Umbilical cord (tissue), 1 donor: ENCODE measurements at regions not wholly inside any gene's neighbourhood (a gene's known extent, or its start where the extent isn't known, plus 50 kb on each side); places are given as distances from the start of the nearest gene placed in this dataset.
"Not testable (repeated sequence)": the region's sequence is repeated elsewhere in the genome, so short reads cannot be mapped to it uniquely, and the experiment has no call there.

ENCODE experiments used
- DNase-seq: peaks from one replicate; pipeline ENCODE4 v3.0.0-alpha.2; 2015; ENCODE audit warnings: low spot score

DNA sequence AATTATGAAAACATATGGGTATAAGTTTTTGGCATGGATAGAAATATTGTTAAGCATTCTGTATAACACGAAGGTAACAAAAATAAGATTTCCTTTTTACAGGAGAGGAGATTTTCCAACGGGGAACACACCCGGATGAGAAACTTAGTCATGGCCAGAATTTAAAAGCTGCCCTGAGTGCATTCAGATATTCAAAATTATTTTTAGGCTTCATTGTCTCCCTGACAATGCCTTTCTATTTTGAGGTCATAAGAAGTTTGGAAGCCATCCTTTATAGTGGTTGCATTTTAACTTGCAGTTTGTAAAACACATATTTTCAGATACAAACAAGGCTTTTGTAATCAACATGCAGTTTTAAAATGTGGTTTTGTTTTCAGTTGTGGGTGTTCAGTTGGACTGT, 357.5 kb upstream of the FAM47C start:
- DNase-seq: no peak

DNA sequence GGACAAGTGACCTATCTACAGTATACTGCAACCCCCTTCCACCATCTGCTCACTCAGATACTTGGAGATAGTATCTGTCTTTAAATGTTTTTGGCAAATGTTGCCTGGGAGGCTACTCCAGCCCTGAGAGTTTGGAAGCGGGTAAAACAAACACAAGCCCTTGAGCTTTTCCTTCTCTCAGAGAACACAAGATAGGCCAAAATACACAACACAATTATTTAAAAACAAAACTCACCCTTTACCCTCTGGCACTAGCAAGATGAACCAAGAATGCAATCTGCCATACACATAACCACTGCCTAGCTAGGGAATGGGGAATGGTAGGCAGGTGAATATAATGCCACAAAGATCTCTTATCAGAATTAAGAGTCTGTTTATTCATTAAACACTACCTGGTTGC, 324.7 kb upstream of the FAM47C start:
- no peak for DNase-seq

DNA sequence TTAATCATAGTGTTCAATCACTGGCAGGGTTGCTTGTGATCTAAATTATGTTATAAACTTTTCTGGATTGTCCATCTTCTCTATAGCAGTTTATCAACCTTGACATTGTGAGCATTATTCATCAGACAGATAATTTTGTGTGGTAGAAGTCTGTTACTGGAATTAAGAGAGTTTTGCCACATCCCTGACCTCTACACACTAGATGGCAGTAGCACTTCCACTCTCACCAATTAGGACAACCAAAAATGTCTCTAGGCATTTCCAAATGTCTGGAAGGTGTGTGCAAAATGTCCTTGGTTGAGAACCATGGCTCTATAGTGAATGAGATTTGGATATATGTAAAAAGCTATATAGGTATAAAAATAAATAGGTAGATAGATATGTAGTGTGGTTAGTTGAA, 324.1 kb upstream of the FAM47C start:
- DNase-seq: no peak

DNA sequence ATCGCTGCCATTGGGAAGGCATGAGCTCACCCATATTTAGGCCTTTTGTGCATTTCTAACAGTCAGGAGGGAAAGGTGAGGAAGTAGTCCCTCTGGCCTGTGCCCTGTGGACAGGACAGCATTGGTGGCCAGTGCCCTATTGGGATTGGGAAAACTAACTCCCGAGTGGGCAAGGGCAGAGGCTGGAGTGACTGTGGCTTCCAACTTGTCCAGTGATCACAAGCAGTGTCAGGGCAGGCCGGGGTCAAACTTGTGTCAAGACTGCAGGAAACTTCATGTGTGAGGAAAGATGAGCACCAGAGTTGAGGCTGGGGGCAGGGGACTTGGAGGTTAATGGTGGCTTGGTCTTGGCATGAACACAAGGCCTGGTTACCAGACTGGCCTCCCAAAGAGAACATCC, 286.2 kb upstream of the FAM47C start:
- no peak for DNase-seq

DNA sequence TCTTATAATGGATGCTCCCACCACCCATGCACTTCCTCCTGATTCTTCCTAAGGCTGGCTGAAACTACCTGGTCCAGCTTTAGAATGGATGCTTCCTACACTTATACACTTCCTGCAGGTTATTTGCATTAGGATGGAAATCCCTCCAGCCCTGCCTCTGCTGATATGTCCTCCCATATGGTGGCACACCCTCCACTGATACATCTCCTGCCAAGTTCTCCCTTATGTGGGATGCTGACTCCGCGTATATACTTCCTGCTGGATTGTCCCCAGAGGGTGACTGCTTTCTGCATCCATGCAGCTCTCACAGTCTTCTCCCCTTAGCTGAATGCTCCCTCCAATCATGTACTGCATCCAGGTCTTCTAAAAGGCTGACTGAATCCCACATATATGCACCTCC, 254.6 kb upstream of the FAM47C start:
- no peak for DNase-seq

DNA sequence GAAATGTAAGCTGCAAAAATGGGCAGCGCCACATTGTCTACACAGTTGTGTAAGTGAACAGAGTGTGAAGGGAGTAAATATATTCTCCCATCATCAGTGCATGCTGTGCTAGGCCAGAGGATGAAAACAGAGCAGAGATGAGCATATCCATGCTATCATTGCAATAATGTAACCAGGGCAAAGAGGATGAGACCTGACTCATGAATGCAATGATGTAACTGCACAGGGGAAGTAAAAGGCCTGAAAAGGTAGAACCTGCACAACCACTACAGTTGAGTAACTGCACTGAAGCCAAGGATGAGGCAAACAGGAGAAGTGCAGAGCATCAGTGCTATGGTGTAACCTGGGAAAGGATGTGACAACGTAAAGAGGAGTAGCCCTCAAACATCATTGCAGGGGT, 220.4 kb upstream of the FAM47C start:
- no peak for DNase-seq

DNA sequence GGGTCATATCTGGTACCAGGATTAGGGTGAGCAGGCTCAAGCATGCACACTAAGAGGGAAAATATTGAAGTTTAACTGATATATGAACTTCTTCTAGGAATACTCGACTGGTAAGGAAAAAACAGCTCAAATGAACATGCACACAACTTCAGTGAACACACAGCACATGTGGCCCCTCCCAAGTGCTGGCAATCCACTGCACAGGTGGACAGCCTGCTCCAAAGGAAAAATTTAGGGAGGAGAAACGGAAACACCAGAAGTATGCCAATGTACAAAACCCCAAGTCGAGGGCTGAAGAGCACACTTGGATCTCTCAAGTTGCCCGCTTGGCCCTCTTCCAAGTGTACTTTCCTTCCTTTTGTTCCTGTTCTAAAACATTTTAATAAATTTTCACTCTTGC, 205.0 kb upstream of the FAM47C start:
- DNase-seq: no peak

DNA sequence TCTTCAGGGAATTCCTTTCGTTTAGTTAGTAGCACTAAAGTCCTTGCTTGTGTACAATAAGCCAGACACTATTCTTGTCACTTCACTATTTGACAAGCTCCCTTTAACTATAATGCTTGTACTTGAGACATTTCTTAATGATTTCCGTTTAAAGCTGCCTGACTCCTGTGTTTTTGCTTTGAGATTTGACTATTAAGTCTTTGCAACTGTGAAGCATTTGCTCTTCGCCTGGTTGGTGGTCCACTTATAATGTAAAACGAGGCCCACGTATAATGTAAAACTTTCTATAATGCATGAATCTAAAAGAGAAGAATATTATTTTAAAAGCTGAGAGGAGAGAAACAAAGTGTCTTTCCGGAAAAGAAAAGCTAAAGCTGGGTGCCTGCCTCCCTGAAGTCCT, 204.1 kb upstream of the FAM47C start:
- DNase-seq: no peak

DNA sequence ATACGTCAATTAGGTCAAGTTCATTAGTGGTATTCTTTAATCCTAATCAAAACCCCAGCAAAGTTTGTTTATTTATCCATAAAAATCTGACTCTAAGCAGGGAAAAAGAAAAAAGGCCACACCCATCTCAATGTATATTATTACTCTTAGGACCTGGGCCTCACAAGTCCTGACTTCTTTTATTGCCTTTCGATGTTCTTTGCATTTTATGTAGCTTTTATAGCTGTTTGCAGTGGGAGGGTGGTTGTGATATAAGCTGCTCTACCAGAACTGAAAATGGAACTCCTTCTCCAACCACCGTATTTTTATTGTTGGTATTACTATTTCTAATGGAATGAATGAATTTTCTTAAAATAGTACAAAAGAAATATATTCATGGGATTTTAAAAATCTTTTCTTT, 163.3 kb upstream of the FAM47C start:
- DNase-seq: no peak

DNA sequence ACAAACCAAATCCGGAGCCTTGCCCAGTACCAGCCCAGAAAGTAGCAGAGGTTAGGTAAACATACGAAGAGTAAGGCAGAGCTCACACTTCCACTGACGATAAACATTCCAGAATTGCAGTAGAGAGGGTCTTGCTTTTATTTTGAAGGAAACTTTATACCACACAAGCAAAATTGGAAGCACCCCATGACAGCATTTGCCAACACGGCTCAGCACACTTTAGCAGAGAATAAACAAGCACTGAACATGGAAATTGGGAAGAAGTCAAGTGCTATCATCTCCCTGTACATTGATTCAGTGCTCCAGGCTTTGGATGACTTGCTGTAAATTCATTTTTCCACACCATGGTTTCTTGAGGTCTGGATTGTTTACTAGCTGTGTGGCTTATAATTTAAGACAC, 160.7 kb upstream of the FAM47C start:
- no peak for DNase-seq

DNA sequence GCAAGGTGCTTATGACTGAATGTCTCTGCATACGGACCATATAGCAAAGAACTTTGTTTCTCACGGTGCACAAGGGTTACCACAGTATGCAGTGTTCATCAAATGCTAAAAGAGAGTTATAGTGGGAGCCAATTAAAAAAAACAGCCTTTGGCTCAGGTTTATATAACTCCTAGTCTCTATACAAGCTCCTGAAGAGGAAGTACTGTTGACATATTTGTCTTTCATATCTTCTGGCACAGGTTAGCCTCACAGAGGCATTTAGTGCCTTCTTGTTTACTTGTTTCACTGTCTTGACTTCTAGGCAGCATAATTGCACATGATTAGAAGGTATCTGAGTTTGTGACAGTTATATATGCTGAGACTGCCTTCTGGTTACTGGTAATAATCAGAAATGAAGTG, 158.8 kb upstream of the FAM47C start:
- DNase-seq: no peak

DNA sequence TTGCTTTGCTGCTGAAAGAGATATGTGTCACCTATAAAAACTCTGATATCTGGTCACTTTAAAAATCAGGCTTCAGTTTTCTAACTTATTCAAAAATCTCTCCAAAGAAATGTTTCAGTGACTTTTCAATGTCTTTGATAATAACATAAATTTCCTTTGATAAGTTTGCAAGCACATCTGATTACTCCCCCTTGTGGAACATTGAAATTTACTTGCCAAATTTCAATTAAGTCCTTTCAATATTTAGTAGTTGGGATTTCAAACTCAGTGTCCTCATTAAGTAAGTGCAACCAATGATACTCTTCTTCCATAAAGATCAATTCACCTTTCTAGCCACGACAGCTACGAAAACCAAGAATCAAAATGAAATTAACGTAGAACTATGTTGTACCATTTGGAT, 151.3 kb upstream of the FAM47C start:
- DNase-seq: no peak

DNA sequence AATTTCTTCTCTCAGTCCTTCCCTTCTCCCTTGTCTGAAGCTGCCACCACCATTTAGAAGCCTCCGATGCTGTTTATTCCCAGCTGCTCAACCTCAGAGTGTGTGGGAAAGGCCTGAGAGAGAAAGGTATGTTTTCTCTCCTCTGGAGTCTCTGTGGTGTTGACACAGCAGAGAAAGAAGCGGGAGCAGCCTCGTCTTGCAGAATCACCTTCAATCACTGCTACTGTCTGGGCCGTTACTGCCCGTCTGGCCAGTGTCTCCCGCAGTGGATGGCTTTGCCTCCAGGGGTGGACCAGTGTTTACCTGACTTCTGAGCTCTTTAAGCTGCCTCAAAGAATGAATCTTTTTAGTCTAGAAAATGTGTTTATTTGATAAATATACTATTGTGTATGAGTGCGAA, 148.9 kb upstream of the FAM47C start:
- no peak for DNase-seq

DNA sequence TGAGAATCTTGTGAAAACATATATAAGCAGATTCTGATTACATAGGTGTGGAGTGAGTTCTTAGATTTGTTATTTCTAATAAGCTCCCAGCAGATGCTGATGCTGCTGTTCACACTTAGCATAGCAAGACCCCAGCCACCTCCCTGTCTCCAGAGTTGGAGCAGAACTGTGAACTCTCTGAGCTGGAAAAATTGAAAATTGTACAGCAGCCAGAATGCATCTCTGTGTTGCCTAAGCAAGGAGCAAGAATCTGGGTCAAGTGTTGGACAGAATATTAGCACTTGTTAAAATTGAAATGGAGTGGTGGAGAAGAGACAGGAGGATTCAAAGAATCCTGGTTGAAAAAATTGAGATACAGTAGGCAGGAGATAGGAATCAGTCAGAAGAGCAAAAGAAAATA, 146.6 kb upstream of the FAM47C start:
- no peak for DNase-seq

DNA sequence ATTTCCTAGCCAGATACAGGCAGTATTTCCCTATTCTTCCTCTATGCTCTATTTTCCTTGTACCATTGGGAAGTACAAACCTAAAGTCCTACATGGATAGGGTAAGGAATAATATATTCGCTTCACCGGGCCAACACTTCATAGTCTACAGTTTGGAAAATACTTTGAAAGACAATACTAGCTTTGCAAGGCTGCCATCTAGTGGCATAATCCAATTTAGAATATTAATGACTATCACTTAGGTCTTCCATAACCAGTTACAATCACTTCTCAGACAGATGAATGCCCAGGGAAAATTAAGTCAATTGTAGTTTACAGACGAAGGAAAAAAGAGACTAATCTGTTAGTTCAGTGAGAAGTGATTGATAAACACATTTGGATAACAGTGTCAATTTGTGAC, 141.0 kb upstream of the FAM47C start:
- peak; percentile 21 for DNase-seq

DNA sequence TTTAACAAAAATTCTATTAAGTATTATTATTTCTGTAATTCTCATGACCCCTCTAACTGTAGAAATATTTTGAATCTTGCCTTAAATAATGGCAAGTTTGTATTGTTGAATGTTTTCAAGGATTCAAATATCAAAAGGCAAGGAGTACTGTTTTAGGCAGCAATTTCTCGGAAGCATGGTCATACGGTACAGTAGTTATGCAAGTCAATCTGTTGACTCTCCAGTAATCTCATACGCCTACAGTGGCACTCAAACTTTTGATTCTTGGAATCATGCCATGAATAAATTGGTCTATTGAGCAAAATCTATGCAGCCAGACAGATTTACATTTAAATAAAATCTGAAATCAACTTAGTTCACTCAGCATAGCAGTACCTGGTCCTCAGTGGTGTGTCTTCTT, 139.6 kb upstream of the FAM47C start:
- no peak for DNase-seq

DNA sequence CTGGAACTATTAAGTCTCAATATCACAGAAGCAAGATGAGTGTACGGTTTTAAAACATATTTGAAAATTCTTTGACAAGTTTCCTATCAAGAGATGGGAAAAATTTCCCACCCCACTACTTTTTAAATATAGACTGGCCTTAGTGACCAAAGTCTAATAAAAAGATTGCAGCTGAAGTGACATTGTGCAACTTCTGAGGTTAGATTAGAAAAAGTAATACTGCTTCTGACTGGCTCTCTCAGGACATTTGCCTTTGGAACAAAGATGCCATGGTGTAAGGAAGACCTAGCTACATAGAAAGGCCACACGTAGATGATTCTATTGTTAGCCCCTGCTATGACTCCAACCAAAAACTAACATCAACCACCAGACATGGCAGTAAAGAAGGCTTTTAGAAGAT, 138.7 kb upstream of the FAM47C start:
- no peak for DNase-seq

DNA sequence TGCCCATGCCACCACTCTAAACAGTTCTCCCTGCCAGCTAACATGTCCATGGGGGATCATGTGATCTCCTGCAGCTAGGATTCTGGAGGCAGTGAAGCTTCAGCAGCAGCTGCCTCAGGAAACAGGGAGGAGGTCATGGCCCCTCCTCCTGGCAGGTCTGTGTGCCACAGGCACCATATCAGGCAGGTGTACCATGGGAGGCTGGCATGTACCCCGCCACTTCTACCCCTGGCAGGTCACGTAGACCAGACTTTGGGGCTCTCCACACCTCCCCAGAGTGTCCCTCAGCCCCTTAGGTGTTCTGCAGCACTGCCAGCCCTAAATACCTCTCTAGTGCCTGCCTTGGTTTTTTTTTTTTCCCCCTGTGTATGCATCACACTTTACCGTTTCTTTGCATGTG, 110.5 kb upstream of the FAM47C start:
- no peak for DNase-seq

DNA sequence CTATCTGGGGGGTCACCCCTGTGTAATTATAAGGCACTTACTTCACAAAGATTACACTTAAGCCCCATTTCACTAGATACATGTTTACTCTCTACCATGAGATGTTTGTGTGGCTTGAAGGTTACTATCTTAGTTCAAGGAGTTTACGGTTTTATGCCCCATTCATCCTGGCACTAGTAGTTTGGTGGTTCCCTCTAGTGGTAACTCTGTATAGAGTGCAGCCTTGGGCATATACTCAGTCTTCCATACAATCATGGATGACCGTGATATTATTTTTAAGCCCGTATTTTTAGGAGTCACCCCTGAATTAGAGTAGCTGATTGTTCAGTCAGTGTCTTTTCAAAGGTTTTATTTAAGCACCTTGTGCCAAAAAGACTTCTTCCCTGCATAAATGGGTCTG, 109.9 kb upstream of the FAM47C start:
- DNase-seq: no peak

DNA sequence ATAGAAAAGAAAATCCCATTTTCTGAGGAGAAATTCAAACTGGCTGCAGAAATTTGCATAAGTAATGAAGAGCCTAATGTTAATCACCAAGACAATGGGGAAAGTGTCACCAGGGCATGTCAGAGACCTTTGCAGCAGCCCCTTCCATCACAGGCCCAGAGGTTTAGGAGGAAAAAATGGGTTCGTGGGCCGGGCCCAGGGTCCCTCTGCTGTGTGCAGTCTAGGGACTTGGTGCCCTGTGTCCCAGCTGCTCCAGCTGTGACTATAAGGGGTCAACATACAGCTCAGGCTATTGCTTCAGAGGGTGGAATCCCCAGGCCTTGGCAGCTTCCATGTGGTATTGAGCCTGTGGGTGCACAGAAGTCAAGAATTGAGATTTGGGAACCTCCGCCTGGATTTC, 103.6 kb upstream of the FAM47C start:
- DNase-seq: not testable (repeated sequence)

DNA sequence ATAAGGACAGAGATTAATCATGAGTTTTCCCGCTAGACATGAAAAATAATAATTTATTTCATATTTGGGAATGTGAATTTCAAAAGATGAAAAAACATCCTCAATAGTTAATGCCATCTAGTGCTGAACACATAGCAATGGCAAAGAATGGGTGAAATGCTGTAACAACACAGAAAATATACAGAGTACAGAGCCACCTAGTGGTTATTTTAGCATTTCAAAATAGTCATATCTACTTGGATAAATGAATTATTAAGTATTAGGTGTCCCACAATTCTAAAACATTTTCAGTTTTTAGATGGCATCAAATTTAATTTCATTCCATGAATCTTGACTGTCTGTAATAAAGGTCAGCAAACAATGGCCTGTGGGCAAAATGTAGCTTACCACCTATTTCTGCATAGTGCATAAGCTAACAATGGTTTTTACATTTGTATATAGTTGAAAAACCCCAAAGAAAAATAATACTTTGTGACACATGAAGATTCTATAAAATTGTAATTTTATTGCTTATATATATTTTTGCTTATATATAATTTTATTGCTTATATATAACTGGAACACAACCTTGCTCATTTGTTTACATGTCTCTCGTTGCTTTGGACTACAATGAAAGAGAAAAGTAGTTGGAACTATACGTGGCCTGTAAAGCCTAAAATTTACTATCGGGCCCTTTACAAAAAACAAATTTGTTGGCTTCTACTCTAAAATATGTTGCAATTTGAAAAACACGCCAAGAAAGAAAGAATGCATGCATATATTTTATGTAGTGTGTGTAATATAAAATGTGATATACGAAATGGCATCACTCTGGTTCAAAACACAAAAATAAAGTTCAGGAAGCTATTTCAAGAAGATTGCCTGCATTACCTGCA, 99.1 kb upstream of the FAM47C start:
- DNase-seq: peak; percentile 20

DNA sequence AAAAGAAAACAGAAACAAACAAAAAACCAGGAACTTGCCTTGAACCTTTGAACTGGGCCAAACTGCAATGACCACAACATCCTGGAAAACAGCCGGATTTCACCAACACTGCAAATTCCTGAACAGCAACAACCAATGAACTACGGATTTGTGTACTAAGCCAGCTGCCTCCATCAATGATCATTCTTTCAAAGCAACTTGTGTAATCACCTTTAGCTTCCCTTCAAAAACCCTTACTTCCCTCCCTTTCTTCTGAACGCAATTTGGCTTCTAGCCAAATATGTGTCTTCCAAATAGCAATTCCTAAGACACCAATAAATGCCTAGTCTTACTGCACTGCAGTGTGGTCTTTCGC, 98.5 kb upstream of the FAM47C start:
- DNase-seq: no peak

DNA sequence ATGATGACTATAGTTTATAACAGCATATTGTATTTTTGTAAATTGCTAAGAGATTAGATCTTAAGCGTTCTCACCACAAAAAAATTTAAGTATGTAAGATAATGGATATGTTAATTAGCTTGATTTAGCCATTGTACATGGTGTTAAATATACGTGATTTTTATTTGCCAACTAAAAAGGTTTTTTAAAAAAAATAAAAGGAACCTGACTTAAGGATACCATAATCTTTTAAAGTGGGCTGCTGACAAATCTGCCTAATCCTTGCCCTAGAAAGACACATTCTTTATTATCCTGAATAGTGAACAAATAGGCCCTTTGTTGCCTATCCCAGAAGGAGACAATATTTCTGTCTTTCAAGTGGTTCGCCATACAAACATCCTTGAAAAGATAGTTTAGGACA, 94.6 kb upstream of the FAM47C start:
- DNase-seq: no peak

DNA sequence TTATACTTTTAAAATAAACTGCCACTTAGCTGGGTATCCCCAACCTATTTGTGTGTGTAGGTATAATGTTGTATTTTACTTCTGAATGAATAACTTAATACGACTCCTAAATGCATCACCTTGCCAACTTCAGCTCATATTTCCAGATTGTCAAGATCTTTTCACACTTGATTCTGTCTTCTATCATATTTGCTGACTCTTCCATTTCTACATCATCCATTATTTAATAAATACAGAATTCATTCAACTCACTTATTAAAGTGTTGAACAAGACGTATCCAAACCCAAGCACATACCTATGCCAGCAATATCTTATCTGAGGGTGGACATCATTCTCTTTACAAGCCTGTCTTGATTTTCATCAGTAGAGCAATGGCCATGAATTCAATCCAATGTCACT, 91.2 kb upstream of the FAM47C start:
- DNase-seq: no peak
